AG04449 (cell line): ENCODE measurements at regions not wholly inside any gene's neighbourhood (a gene's known extent, or its start where the extent isn't known, plus 50 kb on each side); places are given as distances from the start of the nearest gene placed in this dataset.

Experiments used
- CTCF ChIA-PET: fragments of 350-600 bp; formaldehyde crosslinking; extraction: SDS; loops from one replicate; lab custom pipeline; 2021; ENCODE audit warnings: antibody characterized with exemption; lab: Yijun Ruan, JAX
- POLR2A ChIA-PET: fragments of 400-600, 350-600 bp; formaldehyde crosslinking; extraction: SDS; loops from one replicate; lab custom pipeline; 2020; ENCODE audit warnings: antibody characterized with exemption, inconsistent platforms; lab: Yijun Ruan, JAX
- DNase-seq: peaks from one replicate; pipeline ENCODE4 v3.0.0-alpha.2; 2010; ENCODE audit warnings: low read depth, low spot score
- H3K4me3 ChIP-seq: 2 replicates; pipeline ENCODE4 v1.5.1; 2011; ENCODE audit warnings: low read depth, mild to moderate bottlenecking, control low read depth, low read length
- TF ChIP-seq, protein P1 (sequence below): IDR thresholded peaks from one replicate; pipeline ENCODE4 v1.5.1; 2011; ENCODE audit warnings: mild to moderate bottlenecking, moderate library complexity, low read length, control low read depth, inconsistent platforms; ENCODE audit not compliant: insufficient read depth; ENCODE audit errors: missing control alignments

- H3K4me3 ChIP-seq: no peak overlapping the region
- no peak for DNase-seq
- TF ChIP-seq, protein P1, sequence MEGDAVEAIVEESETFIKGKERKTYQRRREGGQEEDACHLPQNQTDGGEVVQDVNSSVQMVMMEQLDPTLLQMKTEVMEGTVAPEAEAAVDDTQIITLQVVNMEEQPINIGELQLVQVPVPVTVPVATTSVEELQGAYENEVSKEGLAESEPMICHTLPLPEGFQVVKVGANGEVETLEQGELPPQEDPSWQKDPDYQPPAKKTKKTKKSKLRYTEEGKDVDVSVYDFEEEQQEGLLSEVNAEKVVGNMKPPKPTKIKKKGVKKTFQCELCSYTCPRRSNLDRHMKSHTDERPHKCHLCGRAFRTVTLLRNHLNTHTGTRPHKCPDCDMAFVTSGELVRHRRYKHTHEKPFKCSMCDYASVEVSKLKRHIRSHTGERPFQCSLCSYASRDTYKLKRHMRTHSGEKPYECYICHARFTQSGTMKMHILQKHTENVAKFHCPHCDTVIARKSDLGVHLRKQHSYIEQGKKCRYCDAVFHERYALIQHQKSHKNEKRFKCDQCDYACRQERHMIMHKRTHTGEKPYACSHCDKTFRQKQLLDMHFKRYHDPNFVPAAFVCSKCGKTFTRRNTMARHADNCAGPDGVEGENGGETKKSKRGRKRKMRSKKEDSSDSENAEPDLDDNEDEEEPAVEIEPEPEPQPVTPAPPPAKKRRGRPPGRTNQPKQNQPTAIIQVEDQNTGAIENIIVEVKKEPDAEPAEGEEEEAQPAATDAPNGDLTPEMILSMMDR: no peak
- ChIA-PET POLR2A (no interaction called here), CTCF (interaction anchor here (1.1 kb wide), 1 partner anchor 16 kb away, joined by 3 read pairs; no protein-coding TSS in a partner anchor)
Observed at GRCh38 chr5:32932241-32932935, 221.3 kb downstream of the NPR3 start.

DNA sequence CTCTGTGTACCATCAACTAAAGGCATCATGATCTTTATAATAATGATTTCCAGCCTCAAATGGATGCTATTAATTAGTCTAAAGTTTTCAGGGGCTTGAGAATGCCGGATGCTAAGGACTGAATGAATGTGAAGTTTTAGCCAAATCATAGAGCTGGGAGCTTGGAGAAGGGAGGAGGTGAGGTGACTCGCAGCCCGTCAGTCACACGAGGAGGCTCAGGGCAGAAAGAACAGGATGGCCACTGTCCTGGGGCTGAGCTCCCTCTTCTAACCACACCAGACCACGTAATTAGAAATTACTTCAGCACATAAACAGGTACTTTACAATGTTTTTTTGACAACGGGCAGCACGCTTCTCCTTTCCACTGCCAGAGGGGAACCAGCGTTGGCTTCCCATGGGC is 222.6 kb downstream of the NPR3 start:
- TF ChIP-seq, protein P1: no peak
- POLR2A ChIA-PET: no interaction called here
- CTCF ChIA-PET: interaction anchor here (1.1 kb wide), 1 partner anchor 17 kb away, joined by 3 read pairs; no protein-coding TSS in a partner anchor

DNA sequence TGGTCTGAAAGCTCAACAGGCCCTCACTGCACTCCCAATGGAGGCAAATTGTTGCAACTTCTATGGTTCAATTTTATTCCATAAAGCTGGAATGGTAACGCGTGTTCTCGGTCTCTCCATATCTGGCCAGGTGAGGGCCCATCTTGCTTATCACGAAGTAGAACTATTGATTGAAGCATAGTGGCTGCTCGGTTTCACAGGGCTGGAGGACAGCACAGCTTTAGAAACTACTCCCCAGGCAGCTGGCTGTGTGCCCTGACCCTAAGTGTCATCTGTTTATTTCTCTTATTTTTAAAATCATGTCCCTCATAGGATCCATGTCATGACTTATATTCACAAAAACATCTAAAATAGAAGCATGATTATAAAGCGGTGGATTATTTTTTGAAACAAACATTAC is 223.4 kb downstream of the NPR3 start:
- TF ChIP-seq, protein P1: no peak
- no peak for DNase-seq
- no peak overlapping the region for H3K4me3 ChIP-seq
- ChIA-PET POLR2A (interaction anchor here (0.6 kb wide), 1 partner anchor 50 kb away, joined by 3 read pairs; no protein-coding TSS in a partner anchor), CTCF (no interaction called here)

More for the DNA sequence above, 222.6 kb downstream of the NPR3 start:
- no peak overlapping the region for H3K4me3 ChIP-seq
- no peak for DNase-seq

DNA sequence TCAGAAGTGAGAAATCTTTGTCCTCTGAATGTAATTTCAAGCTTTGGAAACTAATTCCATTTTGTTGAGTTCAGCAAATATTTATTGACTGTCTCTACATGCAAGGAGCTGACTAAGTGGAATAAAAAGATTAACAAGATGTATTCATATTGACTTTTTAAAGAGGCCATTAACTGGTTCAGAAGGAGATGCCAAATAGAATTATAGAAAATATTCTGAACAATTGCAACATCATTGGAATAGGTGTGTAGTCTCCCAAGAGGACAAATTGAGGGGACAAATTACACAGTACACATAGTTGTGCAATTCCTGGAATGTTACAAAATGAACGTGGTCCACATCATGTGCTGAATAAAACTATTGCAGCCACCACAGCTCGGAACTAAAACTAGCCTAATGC is 224.2 kb downstream of the NPR3 start:
- ChIA-PET POLR2A (no interaction called here), CTCF (no interaction called here)
- no peak overlapping the region for H3K4me3 ChIP-seq
- TF ChIP-seq, protein P1: no peak
- no peak for DNase-seq

DNA sequence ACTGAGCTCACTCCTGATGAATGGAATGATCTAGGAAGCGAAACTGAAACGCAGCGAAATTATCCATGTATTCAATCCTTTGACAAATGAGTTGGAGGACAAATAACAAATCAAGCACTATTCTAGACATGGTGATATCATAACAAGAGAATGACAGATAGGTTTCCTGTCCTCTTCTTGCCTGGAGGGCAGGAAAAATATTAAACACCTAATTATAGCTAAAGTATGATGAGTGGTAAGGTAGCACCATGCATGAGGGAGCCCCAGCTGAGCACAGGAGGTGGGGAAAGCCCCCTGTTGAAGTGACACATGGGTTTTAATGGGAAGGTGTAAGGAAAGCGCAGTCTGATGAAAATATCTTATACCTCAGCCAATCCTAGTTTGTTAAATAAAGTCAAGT is 225.2 kb downstream of the NPR3 start:
- TF ChIP-seq, protein P1: no peak
- no peak overlapping the region for H3K4me3 ChIP-seq
- no peak for DNase-seq
- POLR2A ChIA-PET: no interaction called here
- CTCF ChIA-PET: no interaction called here

DNA sequence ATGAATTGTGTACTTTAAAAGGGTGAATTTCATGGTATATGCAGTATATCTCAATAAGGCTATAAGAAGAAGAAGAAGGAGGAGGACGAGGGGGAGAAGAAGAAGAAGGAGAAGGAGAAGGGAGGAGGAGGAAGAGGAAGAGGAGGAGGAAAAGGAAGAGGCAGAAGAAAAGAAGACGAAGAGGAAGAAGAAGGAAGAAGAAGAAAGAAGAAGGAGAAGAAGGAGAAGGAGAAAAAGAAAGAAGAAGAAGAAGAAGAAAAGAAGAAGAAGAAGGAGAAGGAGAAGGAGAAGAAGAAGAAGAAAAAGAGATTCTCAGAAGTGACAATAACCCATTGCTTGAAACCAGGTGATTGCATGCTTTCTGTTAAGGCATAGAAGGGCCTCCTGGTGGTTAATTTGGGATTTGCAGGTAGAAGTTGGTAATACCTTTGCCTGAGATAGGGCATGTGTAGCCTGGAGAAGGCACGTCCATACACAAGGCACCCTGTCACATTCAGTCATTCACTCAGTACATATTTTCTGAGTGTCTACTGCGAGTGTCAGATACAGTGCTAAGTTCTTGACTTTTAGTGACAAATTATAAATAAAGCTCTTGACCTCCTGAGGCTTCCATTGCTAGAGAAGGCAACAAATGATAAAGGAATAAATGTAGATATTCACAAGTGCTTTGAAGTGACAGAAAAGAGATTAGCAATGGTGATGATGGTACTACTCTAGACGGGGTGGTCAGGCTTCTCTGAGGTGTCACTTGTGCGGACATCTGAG is 231.3 kb downstream of the NPR3 start:
- H3K4me3 ChIP-seq: no peak overlapping the region
- TF ChIP-seq, protein P1: no peak
- CTCF ChIA-PET: interaction anchor here (0.9 to 1.8 kb wide), 3 partner anchors 9 to 225 kb away, joined by 3 to 7 read pairs (median 3); no protein-coding TSS in a partner anchor
- POLR2A ChIA-PET: no interaction called here
- DNase-seq: no peak
